ENCODE measurements at regions not wholly inside any gene's neighbourhood (a gene's known extent, or its start where the extent isn't known, plus 50 kb on each side); places are given as distances from the start of the nearest gene placed in this dataset.

GRCh38 chr5:57859626-57860025 lies 377.0 kb upstream of the ACTBL2 start:
- TF ChIP-seq CTCF (IDR thresholded peaks at IDR 0.05; ENCODE audit: insufficient read depth, low read length) (no peak), POLR2AphosphoS5 (IDR thresholded peaks at IDR 0.05; ENCODE audit: low read depth) (no peak)
